ENCODE measurements at regions not wholly inside any gene's neighbourhood (a gene's known extent, or its start where the extent isn't known, plus 50 kb on each side); places are given as distances from the start of the nearest gene placed in this dataset. TPM values are rescaled to one million over a fixed set of nuclear protein-coding genes. Genes with fewer than 3 reads are reported as not detected.

Small RNA genes in the stretch of these regions (small RNA-seq; reads per million reads assigned to genes)
- not detected for gene AC092580.3
- not detected for gene RNU6ATAC37P
- not detected for gene SNRPEP5

Measured in Karpas-422 (cell line).